DMS153 treated with DMSO at 0.1 percent for 48 hours (cell line): ENCODE measurements at regions not wholly inside any gene's neighbourhood (a gene's known extent, or its start where the extent isn't known, plus 50 kb on each side); places are given as distances from the start of the nearest gene placed in this dataset.

ENCODE experiments used
- DNase-seq: peaks from one replicate; lab custom pipeline; 2025; ENCODE audit not compliant: unreplicated experiment; lab: John Stamatoyannopoulos, UW

- DNase-seq, result no peak
These were observed 261.3 kb upstream of the MOCS1 start for GRCh38 chr6:40195428-40196134.

- no peak for DNase-seq
These were observed 260.3 kb upstream of the MOCS1 start for GRCh38 chr6:40194447-40195170.

- no peak for DNase-seq
These were observed 258.3 kb upstream of the MOCS1 start for GRCh38 chr6:40192516-40192915.

GRCh38 chr6:40188931-40189330 lies 254.7 kb upstream of the MOCS1 start:
- no peak for DNase-seq

GRCh38 chr6:40187535-40188144 lies 253.4 kb upstream of the MOCS1 start:
- DNase-seq, result no peak

GRCh38 chr6:40185486-40185885 lies 251.2 kb upstream of the MOCS1 start:
- no peak for DNase-seq

- no peak for DNase-seq
These were observed 249.6 kb upstream of the MOCS1 start for GRCh38 chr6:40183902-40184301.

GRCh38 chr6:40181367-40181766 lies 247.1 kb upstream of the MOCS1 start:
- no peak for DNase-seq

GRCh38 chr6:40180271-40180670 lies 246.0 kb upstream of the MOCS1 start:
- DNase-seq, result no peak

GRCh38 chr6:40179496-40179895 lies 245.2 kb upstream of the MOCS1 start:
- no peak for DNase-seq

GRCh38 chr6:40177598-40177997 lies 243.3 kb upstream of the MOCS1 start:
- no peak for DNase-seq

- no peak for DNase-seq
These were observed 241.9 kb upstream of the MOCS1 start for GRCh38 chr6:40176152-40176551.

- no peak for DNase-seq
These were observed 238.0 kb upstream of the MOCS1 start for GRCh38 chr6:40172272-40172671.

GRCh38 chr6:40171343-40171742 lies 237.1 kb upstream of the MOCS1 start:
- DNase-seq, result no peak

GRCh38 chr6:40170856-40171255 lies 236.6 kb upstream of the MOCS1 start:
- no peak for DNase-seq

- DNase-seq, result no peak
These were observed 235.6 kb upstream of the MOCS1 start for GRCh38 chr6:40169878-40170277.

GRCh38 chr6:40166963-40167362 lies 232.7 kb upstream of the MOCS1 start:
- DNase-seq, result no peak

GRCh38 chr6:40165036-40165709 lies 230.9 kb upstream of the MOCS1 start:
- no peak for DNase-seq

GRCh38 chr6:40164345-40164755 lies 230.1 kb upstream of the MOCS1 start:
- no peak for DNase-seq

- DNase-seq, result no peak
These were observed 229.7 kb upstream of the MOCS1 start for GRCh38 chr6:40163924-40164323.

- no peak for DNase-seq
These were observed 227.8 kb upstream of the MOCS1 start for GRCh38 chr6:40162074-40162473.

GRCh38 chr6:40160826-40161225 lies 226.6 kb upstream of the MOCS1 start:
- DNase-seq, result peak; percentile 36
